Activated CD4-positive, CD25-positive, alpha-beta regulatory T cell treated with anti-CD3 and anti-CD28 coated beads, Interleukin-2, amount 50 U/mL, for 24 hours (primary cell): ENCODE measurements at regions not wholly inside any gene's neighbourhood (a gene's known extent, or its start where the extent isn't known, plus 50 kb on each side); places are given as distances from the start of the nearest gene placed in this dataset.

Source experiments
- ATAC-seq, 2 donors: fragments of 150-1000 bp; cut with Tn5 transposase; one replicate each; pipeline ENCODE4 v1.10.0; 2021; ENCODE audit warnings: mild to moderate bottlenecking in 1 of 2, moderate library complexity in 1 of 2

GRCh38 chr2:129748653-129749052 is 230.8 kb upstream of the RAB6C start:
- no peak for ATAC-seq

GRCh38 chr2:129751409-129751808 is 228.1 kb upstream of the RAB6C start:
- ATAC-seq, result no peak

GRCh38 chr2:129752176-129752575 is 227.3 kb upstream of the RAB6C start:
- ATAC-seq, result no peak

GRCh38 chr2:129752686-129753085 is 226.8 kb upstream of the RAB6C start:
- ATAC-seq, result no peak

- no peak for ATAC-seq
These were observed 226.2 kb upstream of the RAB6C start for GRCh38 chr2:129753261-129753660.

- no peak for ATAC-seq
These were observed 225.0 kb upstream of the RAB6C start for GRCh38 chr2:129754421-129754820.

GRCh38 chr2:129754831-129755230 is 224.6 kb upstream of the RAB6C start:
- ATAC-seq, result no peak

- ATAC-seq, result no peak
These were observed 223.7 kb upstream of the RAB6C start for GRCh38 chr2:129755786-129756185.

GRCh38 chr2:129756276-129756675 is 223.2 kb upstream of the RAB6C start:
- no peak for ATAC-seq

- ATAC-seq, result no peak
These were observed 222.0 kb upstream of the RAB6C start for GRCh38 chr2:129757366-129757914.

- no peak for ATAC-seq
These were observed 221.3 kb upstream of the RAB6C start for GRCh38 chr2:129757915-129758783.

- no peak for ATAC-seq
These were observed 220.5 kb upstream of the RAB6C start for GRCh38 chr2:129758784-129759471.

GRCh38 chr2:129759472-129760010 is 219.9 kb upstream of the RAB6C start:
- no peak for ATAC-seq

- no peak for ATAC-seq
These were observed 218.8 kb upstream of the RAB6C start for GRCh38 chr2:129760669-129761068.

- no peak for ATAC-seq
These were observed 217.9 kb upstream of the RAB6C start for GRCh38 chr2:129761569-129762021.

- ATAC-seq, result no peak
These were observed 216.9 kb upstream of the RAB6C start for GRCh38 chr2:129762386-129763189.

GRCh38 chr2:129763190-129763846 is 216.1 kb upstream of the RAB6C start:
- no peak for ATAC-seq

- ATAC-seq, result no peak
These were observed 215.5 kb upstream of the RAB6C start for GRCh38 chr2:129763966-129764365.

- no peak for ATAC-seq
These were observed 214.8 kb upstream of the RAB6C start for GRCh38 chr2:129764376-129765325.

- no peak for ATAC-seq
These were observed 214.2 kb upstream of the RAB6C start for GRCh38 chr2:129765326-129765677.
